Activated naive CD4-positive, alpha-beta T cell treated with anti-CD3 and anti-CD28 coated beads, Interleukin-2, amount 50 U/mL, for 24 hours (primary cell): ENCODE measurements at regions not wholly inside any gene's neighbourhood (a gene's known extent, or its start where the extent isn't known, plus 50 kb on each side); places are given as distances from the start of the nearest gene placed in this dataset.

Source experiments
- H3K27ac Mint-ChIP-seq: one replicate; pipeline ENCODE4 v1.8.0; 2021; ENCODE audit warnings: mild to moderate bottlenecking, mixed read lengths
- H3K27me3 Mint-ChIP-seq: one replicate; pipeline ENCODE4 v1.8.0; 2021; ENCODE audit warnings: mixed read lengths
- H3K36me3 Mint-ChIP-seq: one replicate; pipeline ENCODE4 v1.8.0; 2021; ENCODE audit warnings: mixed read lengths
- H3K4me1 Mint-ChIP-seq: one replicate; pipeline ENCODE4 v1.8.0; 2021; ENCODE audit warnings: mixed read lengths
- H3K4me3 Mint-ChIP-seq: one replicate; pipeline ENCODE4 v1.8.0; 2021; ENCODE audit warnings: mild to moderate bottlenecking, mixed read lengths
- H3K9me3 Mint-ChIP-seq: one replicate; pipeline ENCODE4 v1.8.0; 2021; ENCODE audit warnings: mixed read lengths

GRCh38 chr7:80362010-80362618, 149.8 kb downstream of the GNAT3 start:
- H3K36me3 Mint-ChIP-seq: no peaks in the 10 kb centered on the region
- H3K4me3 Mint-ChIP-seq: no peak overlapping the region
- H3K27ac Mint-ChIP-seq: no peak overlapping the region
- peaks cover 5% of the 10 kb centered on the region for H3K9me3 Mint-ChIP-seq
- no peaks in the 10 kb centered on the region for H3K4me1 Mint-ChIP-seq
- no peaks in the 10 kb centered on the region for H3K27me3 Mint-ChIP-seq

GRCh38 chr7:80359476-80359875, 152.4 kb downstream of the GNAT3 start:
- Mint-ChIP-seq H3K36me3 (no peaks in the 10 kb centered on the region), H3K27ac (no peak overlapping the region), H3K4me1 (no peaks in the 10 kb centered on the region), H3K27me3 (no peaks in the 10 kb centered on the region), H3K9me3 (no peaks in the 10 kb centered on the region), H3K4me3 (no peak overlapping the region)

GRCh38 chr7:80359029-80359428, 152.8 kb downstream of the GNAT3 start:
- H3K27me3 Mint-ChIP-seq: no peaks in the 10 kb centered on the region
- no peaks in the 10 kb centered on the region for H3K4me1 Mint-ChIP-seq

GRCh38 chr7:80357530-80357929, 154.3 kb downstream of the GNAT3 start:
- Mint-ChIP-seq H3K4me3 (no peak overlapping the region), H3K9me3 (no peaks in the 10 kb centered on the region), H3K4me1 (no peaks in the 10 kb centered on the region), H3K27ac (no peak overlapping the region), H3K27me3 (no peaks in the 10 kb centered on the region), H3K36me3 (no peaks in the 10 kb centered on the region)

More at GRCh38 chr7:80359029-80359428, 152.8 kb downstream of the GNAT3 start:
- Mint-ChIP-seq H3K4me3 (no peak overlapping the region), H3K9me3 (no peaks in the 10 kb centered on the region), H3K36me3 (no peaks in the 10 kb centered on the region), H3K27ac (no peak overlapping the region)

- no peaks in the 10 kb centered on the region for H3K36me3 Mint-ChIP-seq
- no peak overlapping the region for H3K27ac Mint-ChIP-seq
- no peaks in the 10 kb centered on the region for H3K9me3 Mint-ChIP-seq
- H3K27me3 Mint-ChIP-seq: no peaks in the 10 kb centered on the region
- H3K4me3 Mint-ChIP-seq: no peak overlapping the region
- no peaks in the 10 kb centered on the region for H3K4me1 Mint-ChIP-seq
Measured at GRCh38 chr7:80350430-80350829, 161.4 kb downstream of the GNAT3 start.

- Mint-ChIP-seq H3K9me3 (no peaks in the 10 kb centered on the region), H3K4me3 (no peak overlapping the region), H3K27ac (no peak overlapping the region), H3K27me3 (no peaks in the 10 kb centered on the region), H3K4me1 (no peaks in the 10 kb centered on the region), H3K36me3 (no peaks in the 10 kb centered on the region)
Measured at GRCh38 chr7:80348223-80348622, 163.6 kb downstream of the GNAT3 start.

GRCh38 chr7:80347173-80347572, 164.7 kb downstream of the GNAT3 start:
- Mint-ChIP-seq H3K27me3 (no peaks in the 10 kb centered on the region), H3K27ac (no peak overlapping the region), H3K4me1 (no peaks in the 10 kb centered on the region), H3K9me3 (no peaks in the 10 kb centered on the region), H3K4me3 (no peak overlapping the region), H3K36me3 (no peaks in the 10 kb centered on the region)

GRCh38 chr7:80346704-80347103, 165.2 kb downstream of the GNAT3 start:
- no peak overlapping the region for H3K27ac Mint-ChIP-seq

GRCh38 chr7:80335511-80336231, 176.2 kb downstream of the GNAT3 start:
- H3K27me3 Mint-ChIP-seq: no peaks in the 10 kb centered on the region
- no peaks in the 10 kb centered on the region for H3K4me1 Mint-ChIP-seq
- H3K27ac Mint-ChIP-seq: no peak overlapping the region
- no peak overlapping the region for H3K4me3 Mint-ChIP-seq
- peaks cover 6% of the 10 kb centered on the region for H3K9me3 Mint-ChIP-seq
- H3K36me3 Mint-ChIP-seq: no peaks in the 10 kb centered on the region

More at GRCh38 chr7:80346704-80347103, 165.2 kb downstream of the GNAT3 start:
- H3K4me3 Mint-ChIP-seq: no peak overlapping the region
- H3K9me3 Mint-ChIP-seq: no peaks in the 10 kb centered on the region
- H3K4me1 Mint-ChIP-seq: no peaks in the 10 kb centered on the region
- no peaks in the 10 kb centered on the region for H3K27me3 Mint-ChIP-seq
- no peaks in the 10 kb centered on the region for H3K36me3 Mint-ChIP-seq

- Mint-ChIP-seq H3K4me3 (no peak overlapping the region), H3K27ac (no peak overlapping the region), H3K9me3 (peaks cover 6% of the 10 kb centered on the region), H3K27me3 (no peaks in the 10 kb centered on the region), H3K36me3 (no peaks in the 10 kb centered on the region), H3K4me1 (no peaks in the 10 kb centered on the region)
Measured at GRCh38 chr7:80334908-80335307, 177.0 kb downstream of the GNAT3 start.

- H3K27me3 Mint-ChIP-seq: no peaks in the 10 kb centered on the region
- no peak overlapping the region for H3K27ac Mint-ChIP-seq
- H3K4me3 Mint-ChIP-seq: no peak overlapping the region
- no peaks in the 10 kb centered on the region for H3K4me1 Mint-ChIP-seq
- no peaks in the 10 kb centered on the region for H3K36me3 Mint-ChIP-seq
- H3K9me3 Mint-ChIP-seq: peaks cover 6% of the 10 kb centered on the region
Measured at GRCh38 chr7:80334196-80334595, 177.7 kb downstream of the GNAT3 start.

- no peaks in the 10 kb centered on the region for H3K27me3 Mint-ChIP-seq
- peaks cover 6% of the 10 kb centered on the region for H3K9me3 Mint-ChIP-seq
- no peaks in the 10 kb centered on the region for H3K36me3 Mint-ChIP-seq
- no peaks in the 10 kb centered on the region for H3K4me1 Mint-ChIP-seq
- no peak overlapping the region for H3K27ac Mint-ChIP-seq
- H3K4me3 Mint-ChIP-seq: no peak overlapping the region
Measured at GRCh38 chr7:80333040-80333439, 178.8 kb downstream of the GNAT3 start.

- Mint-ChIP-seq H3K36me3 (no peaks in the 10 kb centered on the region), H3K4me1 (no peaks in the 10 kb centered on the region), H3K9me3 (no peaks in the 10 kb centered on the region)
Measured at GRCh38 chr7:80330434-80330833, 181.4 kb downstream of the GNAT3 start.

GRCh38 chr7:80324032-80324431, 187.8 kb downstream of the GNAT3 start:
- no peak overlapping the region for H3K4me3 Mint-ChIP-seq
- no peaks in the 10 kb centered on the region for H3K36me3 Mint-ChIP-seq
- no peaks in the 10 kb centered on the region for H3K9me3 Mint-ChIP-seq
- no peak overlapping the region for H3K27ac Mint-ChIP-seq
- no peaks in the 10 kb centered on the region for H3K4me1 Mint-ChIP-seq
- H3K27me3 Mint-ChIP-seq: no peaks in the 10 kb centered on the region

More at GRCh38 chr7:80330434-80330833, 181.4 kb downstream of the GNAT3 start:
- Mint-ChIP-seq H3K4me3 (no peak overlapping the region), H3K27me3 (no peaks in the 10 kb centered on the region), H3K27ac (no peak overlapping the region)

- no peaks in the 10 kb centered on the region for H3K9me3 Mint-ChIP-seq
- no peak overlapping the region for H3K4me3 Mint-ChIP-seq
- H3K27me3 Mint-ChIP-seq: no peaks in the 10 kb centered on the region
- no peak overlapping the region for H3K27ac Mint-ChIP-seq
- no peaks in the 10 kb centered on the region for H3K36me3 Mint-ChIP-seq
- no peaks in the 10 kb centered on the region for H3K4me1 Mint-ChIP-seq
Measured at GRCh38 chr7:80319461-80319860, 184.8 kb downstream of the GNAI1 start.

- Mint-ChIP-seq H3K4me1 (no peaks in the 10 kb centered on the region), H3K27me3 (no peaks in the 10 kb centered on the region), H3K36me3 (no peaks in the 10 kb centered on the region), H3K27ac (no peak overlapping the region), H3K4me3 (no peak overlapping the region), H3K9me3 (no peaks in the 10 kb centered on the region)
Measured at GRCh38 chr7:80318081-80318480, 183.4 kb downstream of the GNAI1 start.
